ENCODE measurements at regions not wholly inside any gene's neighbourhood (a gene's known extent, or its start where the extent isn't known, plus 50 kb on each side); places are given as distances from the start of the nearest gene placed in this dataset.

GRCh38 chr9:72415948-72416347 is 50.9 kb upstream of the ZFAND5 start:
- Mint-ChIP-seq H3K4me1 (ENCODE audit: low read depth in 2 of 2) (no peaks in the 10 kb centered on the region), H3K36me3 (ENCODE audit: insufficient read depth) (no peaks in the 10 kb centered on the region), H3K27me3 (no peaks in the 10 kb centered on the region)

GRCh38 chr9:72415163-72415562 is 50.2 kb upstream of the ZFAND5 start:
- no peaks in the 10 kb centered on the region for H3K9me3 Mint-ChIP-seq
- no peaks in the 10 kb centered on the region for H3K27me3 Mint-ChIP-seq
- H3K36me3 Mint-ChIP-seq (ENCODE audit: insufficient read depth), result no peaks in the 10 kb centered on the region
- no peak for ATAC-seq (replicated peaks)
- H3K4me1 Mint-ChIP-seq (ENCODE audit: low read depth in 2 of 2), result no peaks in the 10 kb centered on the region
- H3K27ac Mint-ChIP-seq, result no peak overlapping the region
- DNase-seq, result no peak
- H3K4me3 Mint-ChIP-seq, result no peak overlapping the region

More at GRCh38 chr9:72415948-72416347, 50.9 kb upstream of the ZFAND5 start:
- Mint-ChIP-seq H3K9me3 (no peaks in the 10 kb centered on the region), H3K4me3 (no peak overlapping the region), H3K27ac (no peak overlapping the region)
- DNase-seq (no peak), ATAC-seq (replicated peaks) (no peak)
